H54 (cell line): ENCODE measurements at regions not wholly inside any gene's neighbourhood (a gene's known extent, or its start where the extent isn't known, plus 50 kb on each side); places are given as distances from the start of the nearest gene placed in this dataset.

Experiments
- DNase-seq: peaks from one replicate; pipeline ENCODE4 v3.0.0; 2011; ENCODE audit warnings: low spot score, mixed read lengths; ENCODE audit not compliant: insufficient read length
- FAIRE-seq: peaks from 3 replicates; lab custom pipeline; 2011; peaks lifted over from hg19 to GRCh38; lab: Jason Lieb, UNC
- POLR2A ChIP-seq: IDR thresholded peaks from 2 replicates; pipeline ENCODE4 v1.6.1; 2011; ENCODE audit warnings: low read depth, mild to moderate bottlenecking, low read length

- peak; percentile 99 for FAIRE-seq
- TF ChIP-seq POLR2A, result no peak
- peak; percentile 16 for DNase-seq
Observed at GRCh38 chr9:116087751-116088194, 65.8 kb upstream of the PAPPA start.

- FAIRE-seq (no peak), DNase-seq (no peak)
- no peak for TF ChIP-seq POLR2A
Observed at GRCh38 chr9:116088396-116088795, 65.2 kb upstream of the PAPPA start.

GRCh38 chr9:116090030-116090770, 63.4 kb upstream of the PAPPA start:
- FAIRE-seq (peak; percentile 95), DNase-seq (no peak)
- TF ChIP-seq POLR2A, result no peak

- DNase-seq (no peak), FAIRE-seq (no peak)
- TF ChIP-seq POLR2A, result no peak
Observed at GRCh38 chr9:116094846-116095245, 58.7 kb upstream of the PAPPA start.

- DNase-seq (no peak), FAIRE-seq (peak; percentile 57)
- no peak for TF ChIP-seq POLR2A
Observed at GRCh38 chr9:116095403-116095802, 58.2 kb upstream of the PAPPA start.

- TF ChIP-seq POLR2A, result no peak
- FAIRE-seq (peak; percentile 94), DNase-seq (no peak)
Observed at GRCh38 chr9:116096046-116096445, 57.5 kb upstream of the PAPPA start.

GRCh38 chr9:116096853-116097252, 56.7 kb upstream of the PAPPA start:
- DNase-seq (no peak), FAIRE-seq (no peak)
- TF ChIP-seq POLR2A, result no peak

- FAIRE-seq (peak; percentile 77), DNase-seq (no peak)
- TF ChIP-seq POLR2A, result no peak
Observed at GRCh38 chr9:116098476-116098875, 55.1 kb upstream of the PAPPA start.

GRCh38 chr9:116099821-116100220, 53.8 kb upstream of the PAPPA start:
- no peak for DNase-seq
- TF ChIP-seq POLR2A, result no peak
- FAIRE-seq, result peak; percentile 15

- FAIRE-seq (peak; percentile 86), DNase-seq (no peak)
- no peak for TF ChIP-seq POLR2A
Observed at GRCh38 chr9:116100711-116101121, 52.9 kb upstream of the PAPPA start.

GRCh38 chr9:116101516-116101915, 52.1 kb upstream of the PAPPA start:
- no peak for DNase-seq
- TF ChIP-seq POLR2A, result no peak
- no peak for FAIRE-seq

- no peak for TF ChIP-seq POLR2A
- FAIRE-seq (no peak), DNase-seq (no peak)
Observed at GRCh38 chr9:116102596-116102995, 51.0 kb upstream of the PAPPA start.
